ENCODE measurements at regions not wholly inside any gene's neighbourhood (a gene's known extent, or its start where the extent isn't known, plus 50 kb on each side); places are given as distances from the start of the nearest gene placed in this dataset.

GRCh38 chr3:30122359-30122758, 484.0 kb upstream of the TGFBR2 start:
- no peak for DNase-seq

DNA sequence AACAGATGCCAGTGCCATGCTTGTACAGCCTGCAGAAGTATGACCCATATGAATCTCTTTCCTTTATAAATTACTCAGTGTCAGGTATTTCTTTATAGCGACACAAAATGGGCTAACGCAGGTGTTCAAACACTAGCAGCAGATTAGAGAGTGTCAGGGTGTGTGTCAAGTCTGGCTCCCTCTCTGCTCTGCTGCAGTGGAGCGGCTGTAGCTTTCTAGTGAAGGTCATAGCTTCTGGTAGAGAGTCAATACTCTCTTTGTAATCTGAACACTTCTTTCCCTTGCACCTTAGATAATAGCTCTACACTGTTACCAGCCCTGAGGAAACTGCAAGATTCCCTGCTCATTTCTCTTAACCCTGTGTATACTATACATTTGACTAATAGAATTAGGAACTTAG, 483.2 kb upstream of the TGFBR2 start:
- no peak for DNase-seq

- DNase-seq: no peak
Observed at GRCh38 chr3:30123755-30124154, 482.6 kb upstream of the TGFBR2 start.

GRCh38 chr3:30124435-30125370, 481.7 kb upstream of the TGFBR2 start:
- DNase-seq: no peak

- DNase-seq: no peak
Observed at GRCh38 chr3:30129765-30130164, 476.6 kb upstream of the TGFBR2 start.

DNA sequence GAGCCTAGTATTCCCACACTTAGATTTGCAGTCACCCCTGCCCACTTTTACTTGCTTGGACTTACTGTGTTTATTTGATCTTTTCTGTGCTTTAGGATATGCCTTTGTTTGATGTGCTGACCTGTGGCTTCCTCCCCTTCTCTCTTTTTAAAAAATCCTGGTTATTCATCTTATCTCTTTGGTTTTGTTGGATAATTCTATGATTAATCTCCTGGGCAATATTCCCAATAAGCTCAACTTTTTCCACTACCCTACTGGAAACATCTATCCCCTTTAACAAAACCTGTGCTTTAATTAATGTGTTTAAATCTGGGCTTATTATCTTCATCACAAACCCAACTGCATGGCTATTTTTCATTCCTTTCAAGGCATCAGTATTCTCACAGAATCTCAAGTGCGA, 476.0 kb upstream of the TGFBR2 start:
- DNase-seq: no peak

- DNase-seq: no peak
Observed at GRCh38 chr3:30131191-30131590, 475.2 kb upstream of the TGFBR2 start.

- DNase-seq: no peak
Observed at GRCh38 chr3:30135190-30135589, 471.2 kb upstream of the TGFBR2 start.

- DNase-seq: no peak
Observed at GRCh38 chr3:30139283-30139682, 467.1 kb upstream of the TGFBR2 start.

GRCh38 chr3:30140356-30141075, 465.9 kb upstream of the TGFBR2 start:
- DNase-seq: no peak

- no peak for DNase-seq
Observed at GRCh38 chr3:30141178-30141581, 465.2 kb upstream of the TGFBR2 start.

DNA sequence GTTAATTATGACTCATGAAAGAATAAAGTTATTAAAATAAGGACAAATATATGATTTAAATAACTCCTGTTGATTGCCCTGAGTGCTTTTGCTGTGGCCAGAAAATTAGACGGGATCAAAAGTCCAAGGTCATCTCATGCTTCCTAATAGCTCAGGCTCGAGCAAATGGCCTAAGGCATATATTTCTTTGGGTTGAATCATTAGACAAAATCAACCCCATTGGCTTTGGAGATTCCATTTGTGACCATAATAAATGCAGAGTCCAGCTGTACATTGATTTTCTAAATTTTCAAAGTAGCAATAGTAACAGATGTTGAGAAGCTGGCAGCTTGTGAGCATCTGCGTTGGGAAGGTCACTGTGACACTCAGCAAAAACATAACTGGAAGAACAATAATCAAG, 464.5 kb upstream of the TGFBR2 start:
- DNase-seq: no peak

DNA sequence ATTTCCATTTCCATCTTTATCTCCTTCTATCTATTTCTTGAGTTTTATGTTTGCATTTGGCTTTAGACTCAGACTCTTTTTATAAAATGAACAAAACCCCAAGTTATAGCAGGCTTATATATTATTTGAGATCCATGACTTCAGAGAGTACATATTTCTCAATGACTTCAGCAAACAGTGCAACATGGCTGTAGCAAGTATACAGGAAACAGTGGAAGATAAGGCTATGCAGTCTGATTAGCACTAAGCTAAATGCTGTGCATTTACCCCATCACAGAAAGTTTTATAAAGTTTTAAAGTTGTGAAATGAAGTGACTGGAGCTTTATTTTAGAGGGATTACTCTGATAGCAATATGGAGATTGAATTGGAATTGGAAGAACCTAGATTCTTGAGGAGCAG, 463.5 kb upstream of the TGFBR2 start:
- no peak for DNase-seq

DNA sequence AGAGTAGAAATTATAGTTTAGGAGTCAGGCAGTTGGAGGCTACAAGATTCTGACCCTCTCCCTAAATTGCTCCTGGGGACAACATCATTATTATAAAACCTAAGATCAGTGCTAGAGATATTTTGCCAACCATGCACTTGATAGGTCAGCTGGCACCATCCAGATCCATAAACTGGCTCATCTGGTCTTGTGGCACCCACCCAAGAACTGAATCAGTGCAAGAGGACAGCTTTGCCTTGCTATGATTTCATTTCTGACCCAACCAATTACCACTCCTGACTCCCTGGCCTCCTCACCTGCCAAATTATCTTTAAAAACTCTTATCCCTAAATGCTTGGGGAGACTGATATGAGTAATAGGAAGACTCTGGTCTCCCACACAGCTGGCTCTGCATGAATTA, 461.1 kb upstream of the TGFBR2 start:
- no peak for DNase-seq

DNA sequence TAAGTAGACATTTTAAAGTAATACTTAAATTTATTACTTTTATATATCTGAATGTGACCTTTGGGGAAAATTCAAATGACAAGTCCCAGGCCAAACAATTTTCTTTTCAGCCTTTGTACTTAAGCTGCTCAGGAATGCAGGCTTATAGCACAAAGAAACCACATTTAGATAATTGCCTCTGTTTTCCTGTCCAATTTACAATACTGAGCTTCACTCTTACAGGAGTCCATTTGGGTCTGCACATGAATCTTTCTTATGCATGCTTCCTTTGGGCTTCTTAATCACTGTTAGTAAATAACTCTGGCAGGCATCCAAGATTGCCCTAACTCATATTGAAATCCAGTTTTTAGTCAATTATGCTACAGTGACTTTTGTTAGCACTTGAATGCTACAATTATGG, 459.4 kb upstream of the TGFBR2 start:
- DNase-seq: no peak

DNA sequence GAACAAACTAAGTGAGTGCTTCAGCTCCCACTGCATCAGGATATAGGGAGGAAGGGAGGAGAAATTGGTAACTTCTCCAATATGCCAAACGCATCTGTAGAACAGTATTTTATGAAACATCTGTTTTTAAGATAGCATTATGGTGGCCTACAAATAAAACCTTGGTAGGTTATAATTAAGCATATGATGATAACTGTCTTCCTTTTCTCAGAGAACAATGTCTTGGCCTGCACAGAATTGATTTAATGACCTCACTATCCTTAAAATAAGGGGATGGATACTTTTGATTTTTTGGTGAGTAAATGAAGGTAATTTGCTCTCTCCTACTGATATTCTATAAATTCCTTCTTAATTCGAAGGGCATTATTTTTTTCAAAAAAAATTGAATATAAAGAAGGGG, 451.5 kb upstream of the TGFBR2 start:
- DNase-seq: no peak

- DNase-seq: no peak
Observed at GRCh38 chr3:30155755-30156154, 450.6 kb upstream of the TGFBR2 start.

DNA sequence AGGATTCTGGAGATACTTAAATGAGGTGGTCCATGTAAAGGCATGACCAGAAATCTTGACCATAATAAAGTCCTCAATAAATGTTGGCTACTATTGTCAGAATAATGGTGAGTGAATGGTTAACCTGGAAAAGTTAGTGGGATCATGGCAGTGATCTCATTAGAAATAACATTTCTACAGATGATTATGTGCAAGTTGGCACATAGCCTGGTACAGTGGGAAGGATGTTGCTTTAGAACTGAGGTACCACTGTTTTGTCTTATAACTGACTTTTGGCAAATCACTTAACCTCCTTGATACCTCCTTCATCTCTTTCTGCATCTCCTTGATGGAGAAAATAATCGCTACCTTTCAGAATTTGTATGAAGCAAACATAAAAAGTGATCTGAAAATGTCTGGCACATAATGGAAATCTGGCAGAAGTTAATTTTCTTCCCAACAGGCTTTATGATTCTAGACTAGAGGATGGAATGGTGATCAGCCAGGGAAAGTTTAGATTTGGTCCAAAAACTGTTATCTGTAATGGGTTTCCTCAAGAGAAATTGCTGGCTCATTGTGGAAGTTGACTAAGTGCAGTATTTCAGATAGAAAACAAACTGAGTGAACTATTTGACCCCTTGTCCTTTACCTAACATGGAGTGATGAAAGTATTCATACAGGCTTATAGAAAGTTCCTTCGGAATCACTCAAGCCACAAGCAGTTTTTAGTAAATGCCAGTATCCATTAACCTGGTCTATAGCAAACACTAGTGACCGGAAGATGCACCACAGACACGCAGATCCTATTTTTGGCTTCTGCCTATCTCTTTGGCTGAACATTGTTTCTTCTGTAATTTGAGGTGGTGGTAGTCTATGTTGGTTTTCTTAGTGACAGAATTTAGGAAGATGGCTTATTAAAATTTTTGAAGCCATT, 449.6 kb upstream of the TGFBR2 start:
- no peak for DNase-seq

DNA sequence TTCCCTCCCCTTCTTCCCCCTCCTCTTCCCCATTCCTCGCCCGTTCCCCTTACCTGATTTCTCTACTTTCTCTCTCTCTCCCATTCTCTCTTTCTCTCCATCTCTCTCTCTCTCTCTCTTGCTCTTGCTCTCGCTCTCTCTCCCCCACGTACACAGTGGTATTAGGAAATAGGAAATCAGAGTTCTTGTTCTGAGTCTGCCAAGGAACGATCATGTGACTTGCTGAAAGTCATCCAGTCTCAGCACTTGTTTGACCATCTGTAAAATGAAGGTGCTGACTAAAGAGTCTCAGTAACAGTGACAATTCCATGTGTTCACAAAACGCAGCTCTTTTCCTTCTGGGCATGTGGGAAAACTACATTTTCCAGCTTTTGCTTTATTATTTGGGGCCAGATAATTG, 445.0 kb upstream of the TGFBR2 start:
- no peak for DNase-seq

- DNase-seq: no peak
Observed at GRCh38 chr3:30162579-30162978, 443.8 kb upstream of the TGFBR2 start.

DNA sequence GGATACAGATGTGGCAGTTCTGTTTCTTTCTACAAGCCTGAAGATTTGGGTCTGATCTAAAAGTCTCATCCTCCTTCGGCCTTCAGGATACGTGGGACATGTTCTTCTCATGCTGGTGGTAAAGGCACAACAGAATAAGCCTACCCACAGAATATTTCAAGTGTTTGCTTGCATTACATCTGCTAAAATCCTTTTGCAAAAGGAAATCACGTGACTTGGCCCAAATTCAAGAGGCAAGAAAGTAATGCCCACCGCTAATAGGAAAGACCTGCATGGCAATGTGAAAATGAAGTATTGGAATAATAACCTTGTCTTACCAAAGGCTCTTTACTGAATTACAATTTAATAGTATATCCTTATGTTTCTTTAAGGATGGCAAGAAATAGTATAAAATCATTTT, 439.9 kb upstream of the TGFBR2 start:
- DNase-seq: no peak

GRCh38 chr3:30167541-30168011, 438.8 kb upstream of the TGFBR2 start:
- DNase-seq: no peak

DNA sequence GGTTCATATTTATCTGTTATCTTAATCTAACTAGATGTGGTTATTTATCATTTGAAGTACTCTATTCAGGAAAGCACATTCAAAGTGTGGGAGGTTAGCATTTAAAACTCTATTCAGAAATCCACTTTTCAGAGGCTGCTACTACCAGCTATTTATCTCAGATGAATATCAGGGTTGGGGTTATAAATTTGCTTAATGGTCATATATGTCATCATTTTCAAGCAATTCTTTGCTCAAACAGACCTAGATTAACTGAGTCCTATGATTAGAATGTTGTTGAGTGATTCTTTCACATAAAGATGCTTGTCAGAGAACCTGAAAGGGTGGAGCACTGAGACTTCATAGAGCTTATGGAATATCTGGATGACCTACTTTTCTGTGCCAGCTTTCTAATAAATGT, 436.9 kb upstream of the TGFBR2 start:
- DNase-seq: no peak
